ENCODE measurements at regions not wholly inside any gene's neighbourhood (a gene's known extent, or its start where the extent isn't known, plus 50 kb on each side); places are given as distances from the start of the nearest gene placed in this dataset.

GRCh38 chr17:53129863-53130262 lies 692.9 kb upstream of the KIF2B start:
- Histone ChIP-seq H3K4me3 (ENCODE audit: low read depth, low read length) (no peak overlapping the region), H3K27ac (no peak overlapping the region), H3K27me3 (replicated peaks) (no peaks in the 10 kb centered on the region), H3K36me3 (replicated peaks) (no peaks in the 10 kb centered on the region)
- TF ChIP-seq CTCF (IDR thresholded peaks at IDR 0.05; ENCODE audit: low read depth, low read length, missing control alignments) = no peak
- in situ Hi-C loops (cut with HindIII; ENCODE audit: low pct_ligation_motif_present, low sequenced_read_pairs) = no loop called here
- DNase-seq = no peak

GRCh38 chr17:53127331-53127730 lies 695.4 kb upstream of the KIF2B start:
- in situ Hi-C loops (cut with HindIII; ENCODE audit: low pct_ligation_motif_present, low sequenced_read_pairs) = no loop called here
- no peak for TF ChIP-seq CTCF (IDR thresholded peaks at IDR 0.05; ENCODE audit: low read depth, low read length, missing control alignments)
- H3K36me3 ChIP-seq (replicated peaks) = no peaks in the 10 kb centered on the region

GRCh38 chr17:53122966-53123365 lies 699.8 kb upstream of the KIF2B start:
- no peak for DNase-seq
- Histone ChIP-seq H3K36me3 (replicated peaks) (no peaks in the 10 kb centered on the region), H3K27me3 (replicated peaks) (no peaks in the 10 kb centered on the region), H3K27ac (no peak overlapping the region), H3K4me3 (ENCODE audit: low read depth, low read length) (no peak overlapping the region)
- in situ Hi-C loops (cut with HindIII; ENCODE audit: low pct_ligation_motif_present, low sequenced_read_pairs) = no loop called here
- TF ChIP-seq CTCF (IDR thresholded peaks at IDR 0.05; ENCODE audit: low read depth, low read length, missing control alignments) = no peak

More at GRCh38 chr17:53127331-53127730, 695.4 kb upstream of the KIF2B start:
- Histone ChIP-seq H3K27me3 (replicated peaks) (no peaks in the 10 kb centered on the region), H3K27ac (no peak overlapping the region), H3K4me3 (ENCODE audit: low read depth, low read length) (no peak overlapping the region)
- no peak for DNase-seq

- Histone ChIP-seq H3K36me3 (replicated peaks) (no peaks in the 10 kb centered on the region), H3K27ac (no peak overlapping the region), H3K27me3 (replicated peaks) (no peaks in the 10 kb centered on the region), H3K4me3 (ENCODE audit: low read depth, low read length) (no peak overlapping the region)
- DNase-seq = no peak
- in situ Hi-C loops (cut with HindIII; ENCODE audit: low pct_ligation_motif_present, low sequenced_read_pairs) = no loop called here
- no peak for TF ChIP-seq CTCF (IDR thresholded peaks at IDR 0.05; ENCODE audit: low read depth, low read length, missing control alignments)
Observed at GRCh38 chr17:53119773-53120172, 703.0 kb upstream of the KIF2B start.

GRCh38 chr17:53118948-53119347 lies 703.8 kb upstream of the KIF2B start:
- no peak for TF ChIP-seq CTCF (IDR thresholded peaks at IDR 0.05; ENCODE audit: low read depth, low read length, missing control alignments)
- Histone ChIP-seq H3K4me3 (ENCODE audit: low read depth, low read length) (no peak overlapping the region), H3K27me3 (replicated peaks) (no peaks in the 10 kb centered on the region), H3K27ac (no peak overlapping the region), H3K36me3 (replicated peaks) (no peaks in the 10 kb centered on the region)
- in situ Hi-C loops (cut with HindIII; ENCODE audit: low pct_ligation_motif_present, low sequenced_read_pairs) = no loop called here
- no peak for DNase-seq

GRCh38 chr17:53106886-53107285 lies 715.8 kb upstream of the KIF2B start:
- TF ChIP-seq CTCF (IDR thresholded peaks at IDR 0.05; ENCODE audit: low read depth, low read length, missing control alignments) = no peak
- no peaks in the 10 kb centered on the region for H3K27me3 ChIP-seq (replicated peaks)
- in situ Hi-C loops (cut with HindIII; ENCODE audit: low pct_ligation_motif_present, low sequenced_read_pairs) = no loop called here
- no peaks in the 10 kb centered on the region for H3K36me3 ChIP-seq (replicated peaks)
- no peak overlapping the region for H3K4me3 ChIP-seq (ENCODE audit: low read depth, low read length)
- H3K27ac ChIP-seq = no peak overlapping the region
- no peak for DNase-seq
